SH-SY5Y (cell line): ENCODE measurements at regions not wholly inside any gene's neighbourhood (a gene's known extent, or its start where the extent isn't known, plus 50 kb on each side); places are given as distances from the start of the nearest gene placed in this dataset.

Experiments
- GATA2 ChIP-seq: IDR thresholded peaks from 2 replicates; pipeline ENCODE4 v1.6.1; 2011; ENCODE audit warnings: mild to moderate bottlenecking, low read depth, low read length
- GATA3 ChIP-seq: IDR thresholded peaks from 2 replicates; pipeline ENCODE4 v1.6.1; 2011; ENCODE audit warnings: low read depth, mild to moderate bottlenecking, low read length, moderate library complexity

GRCh38 chr5:89087551-89088318 lies 204.8 kb upstream of the MEF2C start:
- TF ChIP-seq GATA2 (no peak), GATA3 (no peak)
